Stimulated activated CD8-positive, alpha-beta memory T cell treated with anti-CD3 and anti-CD28 coated beads, Interleukin-2, amount 100 ng/mL, for 1 hour (primary cell): ENCODE measurements at regions not wholly inside any gene's neighbourhood (a gene's known extent, or its start where the extent isn't known, plus 50 kb on each side); places are given as distances from the start of the nearest gene placed in this dataset.

Experiments used
- DNase-seq, 2 donors: peaks; one replicate each; pipeline ENCODE4 v3.0.0-alpha.2; 2020; ENCODE audit warnings: low read depth in 2 of 2

DNA sequence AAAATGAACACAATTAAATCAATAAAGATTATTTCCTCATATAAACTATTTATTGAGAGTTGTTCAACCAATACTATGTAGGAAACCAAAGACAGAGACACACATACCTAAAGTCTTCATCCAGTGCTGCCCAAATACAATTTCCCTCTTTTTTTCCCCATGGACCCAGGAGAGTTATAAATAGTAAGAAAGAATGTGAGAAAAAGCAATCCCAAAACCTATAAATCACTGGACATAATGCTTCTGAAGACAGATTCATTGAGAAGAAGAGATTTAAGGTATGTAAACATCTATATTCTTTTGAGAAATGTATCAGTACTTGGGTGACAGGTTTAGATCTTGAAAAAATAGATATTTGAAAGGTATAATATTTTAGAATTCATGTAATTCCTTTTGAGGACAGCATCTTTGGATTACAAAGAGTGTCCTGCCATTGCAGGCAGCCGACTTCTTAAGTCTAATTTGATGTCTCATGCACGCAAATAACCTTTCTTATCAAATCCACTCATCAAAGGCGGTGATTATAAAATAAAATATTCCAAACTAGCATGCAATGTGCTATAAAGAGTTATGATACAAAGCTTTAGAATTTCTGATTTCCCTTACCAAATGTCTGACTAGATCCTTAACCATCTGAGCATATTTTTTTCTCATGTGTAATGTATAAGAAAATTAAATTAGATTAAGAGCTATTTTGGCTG, 739.4 kb downstream of the LIG4 start:
- DNase-seq = no peak

DNA sequence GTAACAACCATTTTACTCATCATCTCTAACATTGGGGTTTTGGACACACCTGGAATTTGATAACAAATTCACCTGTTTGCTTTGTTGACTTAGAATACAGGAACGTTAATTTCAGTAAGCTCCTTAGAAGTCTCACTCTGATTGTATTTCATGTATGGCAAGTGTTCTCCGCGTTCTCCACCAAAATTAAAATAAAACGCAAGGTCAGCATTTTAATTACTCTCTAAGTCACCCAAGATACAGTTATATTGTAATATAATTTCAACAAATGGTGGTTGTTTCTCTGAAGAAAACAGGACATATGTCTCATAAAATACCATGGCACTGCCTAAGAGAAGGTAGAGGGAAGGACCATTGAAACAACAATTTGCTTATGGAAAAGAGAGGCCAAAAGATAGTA, 742.1 kb downstream of the LIG4 start:
- no peak for DNase-seq

GRCh38 chr13:107466326-107467099, 748.8 kb downstream of the LIG4 start:
- no peak for DNase-seq

DNA sequence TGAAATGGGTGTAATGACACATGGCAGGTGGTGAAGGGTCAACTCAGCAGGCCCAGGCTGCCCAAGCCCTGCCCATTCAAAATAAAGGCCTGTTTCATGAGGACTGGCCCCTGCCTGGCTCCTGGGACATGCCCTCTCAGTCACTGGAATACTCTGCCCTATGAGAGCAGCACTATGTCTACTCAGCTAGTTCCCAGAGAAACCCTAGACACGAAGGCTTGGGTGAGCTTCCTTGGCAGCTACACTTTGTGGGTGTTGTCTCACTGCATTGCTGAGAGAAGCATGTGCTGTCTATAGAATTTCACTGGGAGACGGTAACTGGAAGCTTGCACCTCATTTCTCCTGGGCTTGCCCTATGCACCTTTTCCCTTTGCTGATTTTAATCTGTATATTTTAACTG, 752.8 kb downstream of the LIG4 start:
- DNase-seq = no peak

DNA sequence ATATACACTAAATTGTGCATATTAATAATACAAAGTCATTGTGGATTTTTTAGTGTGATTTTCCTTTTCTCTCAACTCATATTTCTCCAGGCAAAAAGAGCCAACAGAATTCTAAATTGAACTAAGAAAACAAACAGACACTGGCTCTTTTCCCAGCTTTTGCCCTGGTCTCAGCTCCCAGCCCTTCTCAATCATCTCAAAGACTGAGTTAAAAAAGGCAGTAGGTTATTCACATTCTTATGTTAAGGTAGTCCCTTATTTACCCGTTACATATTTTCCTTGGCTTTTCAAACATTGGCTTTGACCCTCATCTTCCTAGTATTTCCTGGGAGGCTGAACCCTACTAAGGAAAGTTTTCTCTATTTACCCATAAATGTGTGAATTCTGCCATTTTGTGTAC, 753.6 kb downstream of the LIG4 start:
- no peak for DNase-seq

DNA sequence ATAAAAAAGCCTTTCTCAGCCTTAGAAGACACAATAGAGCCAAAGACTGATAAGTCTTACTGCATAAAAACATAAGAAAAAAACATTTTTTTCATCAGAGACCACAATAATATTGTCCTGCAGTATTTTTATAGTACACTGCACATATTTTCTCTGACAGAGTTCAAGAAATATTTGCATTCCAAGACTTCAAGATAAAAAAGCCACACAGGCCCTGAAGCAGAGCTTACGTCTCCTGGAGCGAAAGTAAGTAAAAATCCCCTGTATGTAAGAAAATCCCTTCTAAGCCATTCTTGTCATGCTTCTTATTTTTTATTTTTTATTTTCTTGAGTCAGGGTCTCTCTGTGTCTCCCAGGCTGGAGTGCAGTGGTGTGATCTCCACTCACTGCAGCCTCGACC, 755.9 kb downstream of the LIG4 start:
- no peak for DNase-seq

- no peak for DNase-seq
These were observed 757.1 kb downstream of the LIG4 start for GRCh38 chr13:107458269-107458668.

- no peak for DNase-seq
These were observed 757.6 kb downstream of the LIG4 start for GRCh38 chr13:107457686-107458085.

DNA sequence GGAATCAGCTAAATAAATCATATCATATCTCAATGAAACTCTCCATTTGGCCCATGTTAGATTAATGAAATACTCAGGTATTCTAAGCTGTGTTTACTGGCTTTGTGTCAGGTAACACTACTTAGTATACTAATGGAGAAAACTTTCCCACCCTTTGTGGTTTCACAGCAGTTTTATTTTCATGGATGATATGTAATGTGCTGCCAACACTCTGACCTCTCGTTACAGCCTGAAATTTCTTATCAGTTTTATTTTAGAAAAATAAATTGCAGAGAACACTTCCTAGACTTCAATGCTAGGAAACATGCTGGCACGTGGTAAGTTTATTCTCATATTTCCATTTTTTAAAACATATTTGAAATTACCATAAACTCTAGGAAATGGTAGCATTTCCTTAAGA, 758.9 kb downstream of the LIG4 start:
- no peak for DNase-seq

GRCh38 chr13:107452833-107453232, 762.5 kb downstream of the LIG4 start:
- no peak for DNase-seq

DNA sequence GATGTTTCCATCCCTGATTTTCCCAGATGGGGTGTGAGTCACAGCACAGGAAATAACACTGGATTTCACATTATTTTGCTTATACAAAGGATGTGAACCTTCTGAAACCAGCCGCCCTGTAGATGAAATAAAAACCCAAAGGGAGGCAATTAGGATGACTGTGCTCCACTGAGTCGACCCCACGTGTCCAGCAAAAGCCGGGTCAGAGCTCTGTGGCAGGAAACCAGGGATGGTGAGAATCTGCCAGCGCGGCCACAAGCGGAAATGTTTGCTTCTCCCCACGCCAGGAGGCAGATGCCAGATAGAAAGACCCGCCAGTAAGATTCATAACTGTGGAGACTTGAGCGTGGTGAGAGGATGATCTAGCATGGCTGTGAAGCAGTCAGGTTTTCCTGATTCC, 764.4 kb downstream of the LIG4 start:
- no peak for DNase-seq

DNA sequence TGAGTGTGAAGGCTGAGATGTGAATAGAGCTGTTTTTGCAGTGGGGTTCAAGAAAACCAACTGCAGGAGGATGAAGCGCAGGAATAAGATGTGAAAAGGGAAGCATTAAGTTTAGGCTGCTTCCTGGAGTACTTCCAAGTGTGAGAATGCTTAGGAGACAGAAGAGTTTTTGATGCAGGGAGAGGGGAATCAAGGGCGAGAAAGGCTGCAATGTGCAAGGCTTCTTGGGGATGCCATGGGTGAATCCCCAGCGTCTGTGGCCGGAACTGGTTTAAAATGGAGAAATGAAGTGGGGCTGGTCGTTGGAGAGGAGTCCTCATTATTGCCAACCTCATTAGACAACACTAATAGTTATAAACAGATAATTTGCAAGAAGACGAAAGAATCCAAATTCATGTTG, 764.9 kb downstream of the LIG4 start:
- no peak for DNase-seq

GRCh38 chr13:107447591-107447990, 767.7 kb downstream of the LIG4 start:
- no peak for DNase-seq

DNA sequence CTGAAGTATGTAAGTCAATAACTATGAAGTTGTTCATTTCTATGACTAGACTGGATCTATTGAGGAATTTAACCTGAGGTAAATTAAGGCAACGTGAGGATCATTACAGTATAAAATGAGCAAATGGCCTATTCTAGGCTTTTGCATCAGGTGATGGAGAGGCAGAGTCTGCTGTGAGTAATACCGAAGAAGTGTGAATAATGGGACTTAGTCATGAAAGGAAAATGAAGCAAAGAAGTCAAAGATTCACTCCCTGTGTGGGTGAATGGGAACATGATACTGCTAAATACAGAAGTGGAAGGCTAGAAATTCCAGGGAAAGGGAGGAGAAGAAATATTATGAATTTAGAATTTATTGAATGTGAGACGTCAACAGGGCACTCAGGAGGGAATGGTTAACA, 774.1 kb downstream of the LIG4 start:
- DNase-seq = no peak

DNA sequence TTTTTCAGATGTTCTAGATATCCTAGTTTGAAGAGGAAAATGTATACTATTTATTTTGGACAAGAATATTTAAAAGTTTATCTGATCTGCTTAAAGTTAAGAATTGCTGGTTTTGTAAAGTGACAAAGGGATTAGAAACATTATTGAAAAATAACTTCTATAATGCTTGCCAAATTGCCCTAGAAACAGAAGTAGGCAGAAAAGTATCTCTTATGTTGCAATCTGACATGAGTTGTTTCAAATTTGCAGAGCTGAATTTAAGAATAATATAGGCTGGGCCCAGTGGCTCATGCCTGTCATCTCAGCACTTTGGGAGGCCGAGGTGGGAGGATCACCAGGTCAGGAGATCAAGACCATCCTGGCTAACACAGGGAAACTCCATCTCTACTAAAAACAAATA, 777.1 kb downstream of the LIG4 start:
- no peak for DNase-seq

- DNase-seq = no peak
These were observed 781.0 kb downstream of the LIG4 start for GRCh38 chr13:107434347-107434746.

GRCh38 chr13:107427536-107427935, 787.8 kb downstream of the LIG4 start:
- no peak for DNase-seq

DNA sequence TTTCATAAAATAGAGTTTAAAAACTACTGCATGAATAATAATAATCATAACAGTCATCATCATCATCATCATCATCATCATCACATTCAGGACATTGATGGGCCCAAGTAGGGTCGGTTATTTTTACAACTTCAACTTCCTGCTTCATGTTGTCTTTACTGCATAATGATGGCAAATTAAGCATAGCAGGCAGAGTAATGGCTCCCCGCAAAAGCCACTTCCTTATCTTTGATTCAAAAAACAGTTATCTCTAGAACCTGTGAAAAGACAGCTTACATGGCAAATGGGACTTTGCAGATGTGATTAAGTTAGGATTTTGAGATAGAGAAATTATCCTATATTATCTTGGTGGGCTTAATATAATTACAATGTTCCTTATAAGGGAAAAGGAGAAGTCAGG, 792.9 kb downstream of the LIG4 start:
- no peak for DNase-seq

DNA sequence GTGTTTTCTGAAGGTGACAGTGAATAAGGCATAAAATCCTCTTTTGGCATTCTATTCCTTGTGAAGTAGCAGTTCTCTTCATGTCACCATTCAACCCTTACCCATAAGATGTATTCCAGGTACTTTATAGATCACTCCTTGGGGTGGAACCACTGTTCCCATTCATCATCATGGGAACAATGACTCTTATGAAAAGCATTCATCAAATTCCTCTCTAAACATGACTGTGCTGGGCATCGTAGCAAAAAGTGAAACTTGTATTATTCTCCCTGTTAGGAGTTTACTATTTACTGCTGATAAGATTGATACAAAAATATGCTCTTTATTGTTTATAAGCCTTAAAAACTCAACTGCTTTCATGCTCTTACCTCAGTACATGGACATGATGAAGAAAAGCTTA, 793.4 kb downstream of the LIG4 start:
- DNase-seq = no peak

GRCh38 chr13:107421028-107421427, 794.3 kb downstream of the LIG4 start:
- DNase-seq = no peak

DNA sequence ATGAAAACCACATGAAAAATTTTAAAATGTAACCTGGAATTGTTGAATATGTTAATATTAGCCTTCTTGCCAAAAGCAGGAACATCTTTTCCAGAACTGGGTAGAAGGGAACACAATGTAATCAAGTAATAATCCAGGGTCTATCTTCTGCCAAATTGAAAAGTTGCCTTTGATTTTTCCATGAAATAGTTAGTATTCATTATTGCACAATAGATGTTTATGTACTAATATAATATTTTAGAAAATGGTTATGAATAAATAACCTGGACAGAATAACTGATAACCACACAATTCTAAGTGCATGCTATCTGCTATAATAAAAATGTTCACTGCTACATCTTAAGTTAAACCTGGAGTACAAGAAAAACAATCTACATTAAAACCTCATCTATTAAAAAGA, 802.3 kb downstream of the LIG4 start:
- no peak for DNase-seq

DNA sequence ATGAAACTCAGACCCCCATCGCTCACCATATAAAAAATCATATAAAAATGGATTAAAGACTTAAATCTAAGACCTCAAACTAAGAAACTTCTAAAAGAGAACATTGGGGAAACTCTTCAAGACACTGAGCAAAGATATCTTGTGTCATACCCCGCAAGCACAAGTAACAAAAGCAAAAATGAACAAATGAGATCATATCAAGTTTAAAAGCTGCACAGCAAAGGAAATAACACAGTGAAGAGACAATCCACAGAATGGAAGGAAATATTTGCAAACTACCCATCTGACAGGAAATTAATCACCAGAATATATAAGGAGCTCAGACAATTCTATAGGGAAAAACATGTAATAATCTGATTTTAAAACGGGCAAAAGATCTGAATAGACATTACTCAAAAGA, 808.3 kb downstream of the LIG4 start:
- DNase-seq = no peak

GRCh38 chr13:107395927-107396662, 819.2 kb downstream of the LIG4 start:
- no peak for DNase-seq
